Fibroblast of skin of left biceps (primary cell): ENCODE measurements at regions not wholly inside any gene's neighbourhood (a gene's known extent, or its start where the extent isn't known, plus 50 kb on each side); places are given as distances from the start of the nearest gene placed in this dataset.

Source experiments
- DNase-seq, 2 experiments: peaks; one replicate each; pipeline ENCODE4 v3.0.0-alpha.2; 2013; ENCODE audit warnings: low read depth in 2 of 2

- DNase-seq = no peak
These were observed 405.2 kb downstream of the NR2F2 start for GRCh38 chr15:96735632-96736240.

GRCh38 chr15:96736384-96736783 lies 405.9 kb downstream of the NR2F2 start:
- no peak for DNase-seq

GRCh38 chr15:96737408-96737807 lies 406.9 kb downstream of the NR2F2 start:
- DNase-seq = no peak

DNA sequence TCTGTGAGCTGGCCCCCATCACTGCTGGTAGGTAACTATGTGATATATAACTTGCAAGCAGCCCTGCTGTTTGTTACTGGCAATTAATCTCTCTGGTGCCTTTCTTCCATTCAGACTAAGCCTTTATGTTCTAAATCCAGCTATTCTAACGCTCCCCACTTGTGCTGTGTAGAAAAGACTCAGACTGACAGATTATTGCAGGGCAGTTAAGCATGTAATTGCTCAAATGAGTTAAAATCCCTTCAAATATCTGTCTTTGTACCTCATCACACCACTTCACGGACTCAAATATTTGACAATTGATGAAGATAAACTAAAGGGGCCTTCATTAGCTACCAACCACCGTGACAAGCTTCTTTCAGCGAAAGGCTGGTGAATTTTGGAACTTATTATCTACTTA lies 416.2 kb downstream of the NR2F2 start:
- no peak for DNase-seq

DNA sequence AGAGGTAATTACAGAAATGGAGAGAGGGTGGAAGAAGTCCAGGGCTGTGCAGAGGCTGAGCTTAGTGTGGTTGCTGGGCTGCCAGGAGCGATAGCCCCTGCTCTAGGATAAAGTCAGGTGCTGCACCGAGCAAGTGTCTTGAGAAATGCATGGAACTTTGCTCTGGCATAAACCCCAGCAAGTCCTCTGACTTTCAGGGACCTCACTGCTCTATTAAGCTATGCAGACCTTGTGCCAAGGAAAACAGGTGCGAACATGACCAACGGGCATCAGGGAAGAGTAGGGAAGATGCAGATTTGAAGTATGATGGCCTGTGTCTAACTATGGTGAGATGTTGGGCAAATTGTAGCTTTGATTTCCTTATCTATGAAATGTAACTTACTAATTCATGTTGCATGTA lies 416.8 kb downstream of the NR2F2 start:
- DNase-seq = no peak

DNA sequence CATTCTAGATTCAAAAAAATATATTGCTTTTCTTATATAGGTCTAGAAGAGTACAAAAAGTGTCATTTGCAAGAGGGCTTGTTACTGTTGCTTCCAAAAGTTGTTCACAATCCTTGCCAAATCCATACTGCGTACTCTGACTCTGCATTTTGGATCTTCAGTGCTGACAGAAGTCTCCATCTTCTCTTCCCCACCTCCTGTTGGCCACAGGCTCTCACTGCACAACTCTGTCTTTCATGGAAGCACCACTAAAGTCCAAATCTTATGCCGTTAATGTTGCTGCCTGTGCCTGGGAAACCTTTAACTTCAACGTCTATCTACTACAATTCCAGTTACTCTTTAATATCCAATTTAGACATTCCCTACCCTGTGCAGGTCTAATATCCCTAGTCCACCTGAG lies 419.9 kb downstream of the NR2F2 start:
- DNase-seq = no peak

DNA sequence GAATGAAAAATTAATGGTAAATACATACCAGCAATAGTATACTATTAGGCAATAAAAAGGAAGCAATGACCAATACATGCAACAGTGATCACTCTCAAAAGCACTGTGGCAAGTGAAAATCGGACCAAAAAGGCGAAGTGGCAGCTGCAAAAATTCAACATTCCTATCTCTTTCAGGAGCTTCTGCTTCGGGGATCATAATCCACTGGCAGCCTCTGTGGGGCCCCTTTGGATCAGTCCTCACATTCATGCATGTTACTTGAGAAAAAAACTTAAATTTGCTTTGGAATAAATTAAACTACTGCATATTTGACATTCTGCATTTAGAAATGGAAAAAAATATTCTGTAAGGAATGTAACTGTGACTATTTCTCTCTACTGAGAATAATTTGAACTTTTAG lies 425.6 kb downstream of the NR2F2 start:
- DNase-seq = no peak

- no peak for DNase-seq
These were observed 426.2 kb downstream of the NR2F2 start for GRCh38 chr15:96756656-96757055.

- no peak for DNase-seq
These were observed 432.1 kb downstream of the NR2F2 start for GRCh38 chr15:96762566-96762965.

DNA sequence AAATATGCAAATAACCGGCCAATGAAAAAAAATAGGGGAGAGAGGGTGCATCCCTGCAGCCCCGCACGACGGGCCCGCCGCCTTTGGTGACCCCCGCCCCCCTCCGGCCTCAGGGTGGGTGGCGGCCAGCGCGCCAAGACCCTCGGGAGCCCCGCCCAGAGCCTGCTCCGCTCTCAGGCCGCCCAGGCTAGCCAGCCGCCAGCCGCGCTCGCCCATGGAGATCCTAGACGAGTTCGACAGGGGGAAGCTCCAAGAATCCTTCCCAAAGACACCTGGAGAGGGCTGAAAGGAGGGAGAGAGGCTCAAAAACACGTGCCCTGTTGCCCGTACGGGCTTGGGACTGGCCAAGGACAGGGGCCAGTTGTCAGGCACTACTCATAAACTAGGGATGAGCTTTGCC lies 434.0 kb downstream of the NR2F2 start:
- no peak for DNase-seq

GRCh38 chr15:96764946-96765345 lies 434.4 kb downstream of the NR2F2 start:
- no peak for DNase-seq

DNA sequence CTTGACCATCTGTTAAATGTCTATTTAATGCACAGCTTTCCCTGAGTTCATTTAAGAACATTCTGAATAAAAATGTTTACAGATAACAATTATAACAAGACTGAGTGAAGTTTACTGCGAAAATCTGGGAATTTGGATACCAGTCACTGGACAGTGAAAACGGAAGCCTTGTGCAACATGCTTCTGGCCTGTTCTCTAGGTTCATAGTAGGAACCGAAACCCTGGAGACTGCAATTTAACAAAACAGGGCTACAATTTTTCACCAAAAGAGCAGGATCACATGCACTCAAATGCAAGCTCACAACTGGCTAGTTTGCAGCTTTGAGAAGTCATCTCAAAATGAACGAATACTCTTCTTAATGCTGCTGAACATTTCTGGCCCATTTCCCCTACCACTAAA lies 435.9 kb downstream of the NR2F2 start:
- no peak for DNase-seq

DNA sequence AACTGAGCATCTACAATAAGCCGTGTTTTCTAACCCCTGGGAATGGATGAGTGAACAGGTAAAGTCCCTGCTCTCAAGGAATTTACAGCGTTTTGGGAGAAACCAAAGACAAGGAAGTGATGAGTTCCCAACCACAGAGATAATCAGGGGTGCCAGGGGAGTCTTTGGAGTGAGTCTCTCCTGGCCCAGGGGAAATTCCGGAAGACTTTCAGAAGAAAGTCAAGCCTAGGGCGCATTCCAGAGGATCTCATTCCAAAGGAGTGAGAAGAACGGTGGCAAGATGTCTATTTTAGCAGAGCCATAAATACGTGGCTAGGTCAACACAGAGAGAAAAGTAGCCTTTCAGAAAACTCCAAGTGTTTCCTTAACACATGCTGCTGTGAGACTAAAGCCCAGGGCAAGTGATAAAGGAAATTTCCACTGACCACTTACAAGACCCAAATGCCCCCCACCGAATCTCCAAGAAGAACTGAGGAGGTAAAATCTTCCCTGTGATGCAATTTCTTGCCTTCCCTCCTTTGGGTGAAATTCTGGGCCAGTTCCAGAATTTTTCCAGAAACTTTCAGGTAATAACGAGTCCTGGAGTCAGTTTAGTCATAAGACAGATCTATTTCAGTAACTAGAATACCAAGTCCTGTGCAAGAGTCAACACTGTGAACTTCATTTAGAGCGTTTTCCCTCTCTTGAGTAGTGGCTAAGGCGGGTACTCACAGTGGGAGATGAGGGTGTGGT lies 437.4 kb downstream of the NR2F2 start:
- DNase-seq = no peak

DNA sequence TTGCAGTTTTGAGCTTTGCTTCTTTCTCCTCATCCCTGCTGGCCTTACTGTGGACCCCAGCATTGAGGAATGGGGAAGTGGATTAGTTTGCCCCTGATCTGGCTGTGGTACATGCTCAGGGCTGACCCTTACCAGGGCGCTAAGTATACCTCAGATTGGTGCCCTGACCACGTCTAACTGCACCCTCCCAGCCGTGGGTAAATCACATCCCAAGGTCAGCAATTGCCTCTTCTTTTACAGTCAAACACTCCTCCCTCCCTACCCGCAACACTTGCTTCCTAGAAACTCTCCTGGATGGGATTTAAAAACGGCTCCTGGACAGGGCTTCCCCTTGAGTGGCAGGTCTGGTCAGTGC lies 437.9 kb downstream of the NR2F2 start:
- no peak for DNase-seq

DNA sequence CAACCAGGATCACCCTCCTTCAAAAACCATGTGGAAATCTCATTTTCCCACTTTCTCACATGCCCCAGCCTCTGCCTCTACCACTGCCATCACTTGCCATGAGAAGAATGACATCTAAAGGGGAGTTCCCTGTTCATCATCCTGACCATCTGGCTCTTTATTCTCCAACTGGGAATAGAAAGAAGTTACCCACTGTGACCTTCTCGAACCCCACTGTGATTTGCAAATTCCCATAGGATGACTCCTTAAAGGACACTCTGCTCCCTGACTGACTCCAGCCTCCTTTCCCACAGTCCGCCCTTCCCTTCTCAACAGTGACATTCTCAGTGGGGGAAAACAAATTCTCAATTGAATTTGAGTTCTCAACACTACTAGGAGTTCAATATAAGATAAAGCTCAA lies 440.5 kb downstream of the NR2F2 start:
- no peak for DNase-seq

DNA sequence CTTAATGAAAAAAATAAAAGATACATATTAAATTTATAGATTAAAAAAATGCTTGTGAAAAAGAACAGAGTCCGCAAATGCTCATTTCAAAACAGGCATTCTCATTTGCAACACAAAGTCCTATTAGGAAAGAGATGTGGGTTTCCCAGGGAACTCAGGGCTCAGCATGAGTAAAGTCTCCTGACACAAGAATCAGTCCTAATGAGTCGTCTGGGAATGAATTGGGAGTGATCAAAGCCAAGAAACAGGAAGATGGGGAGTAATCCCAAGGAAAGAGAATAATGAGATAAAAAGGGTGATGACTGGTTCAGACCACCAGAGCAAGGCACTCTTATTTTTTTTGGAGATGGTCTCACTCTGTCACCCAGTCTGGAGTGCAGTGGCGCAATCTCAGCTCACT lies 443.7 kb downstream of the NR2F2 start:
- no peak for DNase-seq

DNA sequence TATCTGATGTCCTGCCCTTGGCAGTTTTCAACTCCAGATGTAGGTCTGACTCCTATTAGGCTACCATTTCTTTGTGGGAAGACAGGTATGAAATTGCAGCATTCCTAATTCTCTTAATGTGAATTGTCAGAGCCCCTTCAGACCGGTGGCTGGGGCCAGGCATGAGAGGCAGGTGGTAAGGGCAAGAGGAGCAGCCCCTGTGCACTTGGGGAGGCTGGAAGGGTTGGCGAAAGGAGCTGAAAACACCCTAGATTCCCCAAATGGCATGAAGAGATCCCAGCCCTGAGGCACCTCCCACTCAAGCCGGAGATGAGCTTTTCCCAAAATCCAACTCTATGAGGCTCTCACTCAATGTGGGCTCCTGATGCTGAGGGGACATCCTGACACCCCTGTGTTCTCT lies 453.2 kb downstream of the NR2F2 start:
- no peak for DNase-seq

GRCh38 chr15:96790004-96790403 lies 459.5 kb downstream of the NR2F2 start:
- DNase-seq = no peak

GRCh38 chr15:96792216-96792615 lies 461.7 kb downstream of the NR2F2 start:
- no peak for DNase-seq

DNA sequence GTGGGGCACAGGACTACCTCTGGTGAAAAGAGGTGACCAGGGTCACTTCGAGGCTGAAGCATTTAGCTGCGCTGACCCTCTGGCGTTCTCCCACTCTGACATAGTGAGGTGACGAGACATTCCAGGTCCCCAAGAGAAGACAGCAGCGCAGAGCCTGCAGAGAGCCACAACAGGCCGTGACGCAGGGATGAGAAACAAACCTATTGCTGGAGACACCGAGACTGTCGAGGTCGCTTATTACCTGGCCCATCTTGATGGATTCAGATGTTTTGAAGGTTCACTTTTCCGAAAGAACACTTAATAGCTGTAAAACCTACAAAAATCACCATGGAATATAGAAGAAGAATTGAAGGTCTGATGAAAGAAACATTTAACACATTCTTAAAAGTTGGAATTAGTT lies 466.3 kb downstream of the NR2F2 start:
- DNase-seq = no peak

- no peak for DNase-seq
These were observed 471.2 kb downstream of the NR2F2 start for GRCh38 chr15:96801576-96802150.

DNA sequence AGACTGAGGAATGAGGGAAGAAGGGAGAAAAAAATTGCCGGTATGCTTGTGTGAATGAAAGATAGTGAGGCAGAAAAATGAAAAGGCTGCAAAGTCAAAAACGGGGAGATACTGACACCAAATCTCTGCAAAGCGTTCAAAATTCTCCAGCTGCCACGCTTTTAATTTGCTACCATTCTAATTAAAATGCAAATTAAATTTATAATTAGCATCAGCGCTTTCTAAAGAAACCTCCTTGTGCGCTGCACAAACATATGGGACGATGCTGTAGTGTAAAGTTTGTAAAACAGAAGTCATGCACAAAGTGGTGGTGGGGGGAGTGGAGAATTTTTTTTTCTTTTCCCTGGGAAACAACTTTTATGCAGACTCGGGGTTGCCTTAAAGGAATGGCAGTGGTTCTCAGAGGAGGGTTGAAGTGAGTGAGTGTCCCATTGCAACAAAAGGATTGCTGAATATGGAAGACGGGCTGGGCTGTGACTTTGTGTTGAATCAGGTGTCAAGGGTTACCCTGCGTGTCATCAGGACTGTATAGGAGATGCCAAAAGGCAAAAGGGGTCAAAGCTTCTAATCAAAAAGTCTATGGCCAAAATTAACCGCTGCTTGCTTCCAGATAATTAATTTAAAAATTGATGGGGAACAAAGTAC lies 472.2 kb downstream of the NR2F2 start:
- no peak for DNase-seq

DNA sequence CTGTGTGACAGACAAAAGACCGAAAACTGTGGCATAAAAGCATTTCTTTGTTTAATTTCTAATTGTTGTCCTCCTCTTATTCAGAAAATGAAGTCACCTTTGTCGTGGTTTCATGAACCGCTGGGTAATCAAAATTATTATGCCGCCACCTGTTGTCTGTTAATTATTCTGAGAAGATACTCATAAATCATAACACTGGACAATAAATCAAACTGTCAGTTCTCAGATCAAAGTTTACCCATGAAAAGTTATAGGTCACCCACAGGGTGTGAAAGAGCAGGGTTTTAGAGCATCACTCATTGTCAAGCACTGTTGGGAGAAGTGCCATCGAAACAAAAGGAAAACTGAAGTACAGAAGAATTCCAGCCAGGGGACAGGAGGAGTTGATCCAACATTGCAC lies 474.3 kb downstream of the NR2F2 start:
- no peak for DNase-seq
